Keratinocyte (primary cell): ENCODE measurements at regions not wholly inside any gene's neighbourhood (a gene's known extent, or its start where the extent isn't known, plus 50 kb on each side); places are given as distances from the start of the nearest gene placed in this dataset.

Experiments used
- DNase-seq: peaks from one replicate; pipeline ENCODE4 v3.0.0-alpha.2; 2011; ENCODE audit warnings: low read depth, missing footprints, low spot score
- FAIRE-seq: peaks from 2 replicates; lab custom pipeline; 2011; peaks lifted over from hg19 to GRCh38; lab: Jason Lieb, UNC
- H2AFZ ChIP-seq: 2 replicates; pipeline ENCODE4 v1.6.0; 2012; ENCODE audit warnings: low read length, control low read depth, inconsistent platforms; ENCODE audit not compliant: control insufficient read depth
- H3K27ac ChIP-seq: 2 replicates; pipeline ENCODE4 v1.5.1; 2011; ENCODE audit warnings: low read length; ENCODE audit not compliant: control insufficient read depth, insufficient read depth
- H3K27me3 ChIP-seq: 3 replicates; pipeline ENCODE4 v1.6.0; 2011; ENCODE audit warnings: low read length; ENCODE audit not compliant: control insufficient read depth, insufficient read depth; ENCODE audit errors: extremely low read depth
- H3K36me3 ChIP-seq, 2 experiments: 2 replicates in 1 of 2; 3 replicates in 1 of 2; pipeline ENCODE4 v1.5.1; 2011; ENCODE audit warnings: low read length in 2 of 2, mild to moderate bottlenecking in 1 of 2; ENCODE audit not compliant: control insufficient read depth in 2 of 2, insufficient read depth in 2 of 2; ENCODE audit errors: extremely low read depth in 1 of 2
- H3K4me1 ChIP-seq: 3 replicates; pipeline ENCODE4 v1.5.1; 2011; ENCODE audit warnings: low read length; ENCODE audit not compliant: control insufficient read depth, insufficient read depth; ENCODE audit errors: extremely low read depth
- H3K4me2 ChIP-seq: 3 replicates; pipeline ENCODE4 v1.6.0; 2011; ENCODE audit warnings: low read depth, low read length; ENCODE audit not compliant: control insufficient read depth, insufficient read depth; ENCODE audit errors: extremely low read depth
- H3K4me3 ChIP-seq, 3 experiments: fragments of 200-600 bp in 1 of 3; sonication (generic) in 1 of 3; 2 replicates in 2 of 3; 3 replicates in 1 of 3; pipeline ENCODE4 v1.5.1; 2011 to 2016; ENCODE audit warnings: low read length in 3 of 3, mild to moderate bottlenecking in 3 of 3, control low read depth in 2 of 3, inconsistent platforms in 1 of 3, low read depth in 1 of 3, mixed read lengths in 1 of 3, mixed run types in 1 of 3, moderate library complexity in 1 of 3; ENCODE audit not compliant: control insufficient read depth in 2 of 3, insufficient read depth in 2 of 3; ENCODE audit errors: extremely low read depth in 1 of 3
- H3K79me2 ChIP-seq: 2 replicates; pipeline ENCODE4 v1.6.0; 2012; ENCODE audit warnings: low read length; ENCODE audit not compliant: control insufficient read depth, insufficient read depth
- H3K9ac ChIP-seq: 3 replicates; pipeline ENCODE4 v1.6.0; 2011; ENCODE audit warnings: low read length; ENCODE audit not compliant: control insufficient read depth, insufficient read depth; ENCODE audit errors: extremely low read depth
- H3K9me1 ChIP-seq: 3 replicates; pipeline ENCODE4 v1.6.0; 2011; ENCODE audit warnings: low read length; ENCODE audit not compliant: control insufficient read depth, insufficient read depth; ENCODE audit errors: extremely low read depth
- H3K9me3 ChIP-seq: 2 replicates; pipeline ENCODE4 v1.5.1; 2012; ENCODE audit warnings: low read depth, low read length; ENCODE audit not compliant: control insufficient read depth
- H4K20me1 ChIP-seq: 3 replicates; pipeline ENCODE4 v1.6.0; 2011; ENCODE audit warnings: low read length; ENCODE audit not compliant: control insufficient read depth, insufficient read depth; ENCODE audit errors: extremely low read depth
- CTCF ChIP-seq, 3 experiments: IDR thresholded peaks in 1 of 3; conservative IDR thresholded peaks in 1 of 3; optimal IDR thresholded peaks in 1 of 3; 2 replicates in 2 of 3; 3 replicates in 1 of 3; pipeline versions ENCODE3 to v1.5.1; 2011; ENCODE audit warnings: low read length in 3 of 3, mild to moderate bottlenecking in 3 of 3, moderate library complexity in 2 of 3, control low read depth in 1 of 3, inconsistent platforms in 1 of 3; ENCODE audit not compliant: insufficient read depth in 2 of 3; ENCODE audit errors: extremely low read depth in 1 of 3
- EZH2 ChIP-seq: IDR thresholded peaks from one replicate; pipeline ENCODE4 v1.6.1; 2012; ENCODE audit warnings: inconsistent platforms, mild to moderate bottlenecking, low read length, moderate library complexity
- dilution Hi-C: fragments of 300-500 bp; cut with MboI; formaldehyde crosslinking; loops from one replicate; pipeline ENCODE4 v1.7.0; 2020; ENCODE audit warnings: low sequenced_read_pairs; ENCODE audit not compliant: extremely low pct_ligation_motif_present

- Histone ChIP-seq H3K36me3 (no peaks in the 10 kb centered on the region), H3K79me2 (no peaks in the 10 kb centered on the region), H3K9ac (no peak overlapping the region), H3K4me1 (no peaks in the 10 kb centered on the region), H3K27ac (no peak overlapping the region), H3K27me3 (no peaks in the 10 kb centered on the region), H2AFZ (no peak overlapping the region), H3K4me2 (no peak overlapping the region), H3K9me3 (no peaks in the 10 kb centered on the region), H3K4me3 (no peak overlapping the region), H4K20me1 (no peaks in the 10 kb centered on the region), H3K9me1 (no peaks in the 10 kb centered on the region)
- FAIRE-seq (no peak), DNase-seq (no peak)
- dilution Hi-C loops: no loop called here
- TF ChIP-seq CTCF (optimal IDR thresholded peaks at IDR 0.05 in 1 of 3, IDR thresholded peaks at IDR 0.05 in 1 of 3, conservative IDR thresholded peaks at IDR 0.05 in 1 of 3; ENCODE audit: extremely low read depth in 1 of 3, insufficient read depth in 2 of 3, low read length in 3 of 3) (no peak), EZH2 (no peak)
Measured at GRCh38 chr14:29163109-29163508, 396.5 kb downstream of the FOXG1 start.

GRCh38 chr14:29165431-29165830, 398.8 kb downstream of the FOXG1 start:
- Histone ChIP-seq H3K27me3 (no peaks in the 10 kb centered on the region), H2AFZ (no peak overlapping the region), H3K9me3 (peaks cover 3% of the 10 kb centered on the region), H3K9me1 (no peaks in the 10 kb centered on the region), H3K4me1 (no peaks in the 10 kb centered on the region), H3K79me2 (no peaks in the 10 kb centered on the region), H3K27ac (no peak overlapping the region), H4K20me1 (no peaks in the 10 kb centered on the region), H3K36me3 (no peaks in the 10 kb centered on the region), H3K9ac (no peak overlapping the region), H3K4me3 (no peak overlapping the region), H3K4me2 (no peak overlapping the region)
- no peak for FAIRE-seq
- dilution Hi-C loops: no loop called here
- TF ChIP-seq EZH2: no peak
- no peak for TF ChIP-seq CTCF (optimal IDR thresholded peaks at IDR 0.05 in 1 of 3, IDR thresholded peaks at IDR 0.05 in 1 of 3, conservative IDR thresholded peaks at IDR 0.05 in 1 of 3; ENCODE audit: extremely low read depth in 1 of 3, insufficient read depth in 2 of 3, low read length in 3 of 3)
- no peak for DNase-seq
